IPS DF 19.7 (cell line): ENCODE measurements at regions not wholly inside any gene's neighbourhood (a gene's known extent, or its start where the extent isn't known, plus 50 kb on each side); places are given as distances from the start of the nearest gene placed in this dataset.
"Not testable (repeated sequence)": the region's sequence is repeated elsewhere in the genome, so short reads cannot be mapped to it uniquely, and the experiment has no call there.

Source experiments
- DNase-seq: peaks from one replicate; pipeline ENCODE4 v3.0.0-alpha.2; 2013; ENCODE audit warnings: low read depth, low spot score

- DNase-seq: no peak
Measured at GRCh38 chr1:191662746-191663145, 495.5 kb upstream of the RGS18 start.

- no peak for DNase-seq
Measured at GRCh38 chr1:191668525-191668924, 489.7 kb upstream of the RGS18 start.

- DNase-seq: no peak
Measured at GRCh38 chr1:191669629-191670028, 488.6 kb upstream of the RGS18 start.

- DNase-seq: no peak
Measured at GRCh38 chr1:191671236-191671635, 487.0 kb upstream of the RGS18 start.

- no peak for DNase-seq
Measured at GRCh38 chr1:191674626-191675179, 483.6 kb upstream of the RGS18 start.

GRCh38 chr1:191675856-191676783 lies 482.1 kb upstream of the RGS18 start:
- DNase-seq: no peak

- no peak for DNase-seq
Measured at GRCh38 chr1:191685669-191686068, 472.6 kb upstream of the RGS18 start.

GRCh38 chr1:191687721-191688120 lies 470.5 kb upstream of the RGS18 start:
- DNase-seq: no peak

- DNase-seq: no peak
Measured at GRCh38 chr1:191690931-191691330, 467.3 kb upstream of the RGS18 start.

- no peak for DNase-seq
Measured at GRCh38 chr1:191693797-191694196, 464.5 kb upstream of the RGS18 start.

- DNase-seq: no peak
Measured at GRCh38 chr1:191695865-191696264, 462.4 kb upstream of the RGS18 start.

GRCh38 chr1:191696354-191696753 lies 461.9 kb upstream of the RGS18 start:
- DNase-seq: no peak

GRCh38 chr1:191697556-191697955 lies 460.7 kb upstream of the RGS18 start:
- no peak for DNase-seq

GRCh38 chr1:191698246-191698645 lies 460.0 kb upstream of the RGS18 start:
- no peak for DNase-seq

GRCh38 chr1:191699343-191699742 lies 458.9 kb upstream of the RGS18 start:
- no peak for DNase-seq

- DNase-seq: no peak
Measured at GRCh38 chr1:191700922-191701321, 457.3 kb upstream of the RGS18 start.

GRCh38 chr1:191702124-191702523 lies 456.1 kb upstream of the RGS18 start:
- no peak for DNase-seq

GRCh38 chr1:191707288-191707687 lies 451.0 kb upstream of the RGS18 start:
- no peak for DNase-seq

- DNase-seq: no peak
Measured at GRCh38 chr1:191709215-191709614, 449.0 kb upstream of the RGS18 start.

GRCh38 chr1:191711961-191712360 lies 446.3 kb upstream of the RGS18 start:
- DNase-seq: no peak

- DNase-seq: no peak
Measured at GRCh38 chr1:191714845-191715244, 443.4 kb upstream of the RGS18 start.

GRCh38 chr1:191729742-191730141 lies 428.5 kb upstream of the RGS18 start:
- DNase-seq: no peak

GRCh38 chr1:191731608-191732302 lies 426.5 kb upstream of the RGS18 start:
- DNase-seq: not testable (repeated sequence)
